ENCODE measurements at regions not wholly inside any gene's neighbourhood (a gene's known extent, or its start where the extent isn't known, plus 50 kb on each side); places are given as distances from the start of the nearest gene placed in this dataset.
A peak's percentile ranks its signal among the peaks of the same experiment; 100 is the strongest.

- TF ChIP-seq RAD21 (IDR thresholded peaks at IDR 0.05 in 1 of 2, conservative IDR thresholded peaks at IDR 0.05 in 1 of 2; ENCODE audit: low read depth in 2 of 2, low read length in 2 of 2): peak; percentile 73 to 76
- no peak for TF ChIP-seq RFX5 (IDR thresholded peaks at IDR 0.05; ENCODE audit: borderline replicate concordance, low read depth, low read length)
- TF ChIP-seq EZH2 (IDR thresholded peaks at IDR 0.05; ENCODE audit: low read depth, low read length, severe bottlenecking): no peak
- TF ChIP-seq, protein P1, sequence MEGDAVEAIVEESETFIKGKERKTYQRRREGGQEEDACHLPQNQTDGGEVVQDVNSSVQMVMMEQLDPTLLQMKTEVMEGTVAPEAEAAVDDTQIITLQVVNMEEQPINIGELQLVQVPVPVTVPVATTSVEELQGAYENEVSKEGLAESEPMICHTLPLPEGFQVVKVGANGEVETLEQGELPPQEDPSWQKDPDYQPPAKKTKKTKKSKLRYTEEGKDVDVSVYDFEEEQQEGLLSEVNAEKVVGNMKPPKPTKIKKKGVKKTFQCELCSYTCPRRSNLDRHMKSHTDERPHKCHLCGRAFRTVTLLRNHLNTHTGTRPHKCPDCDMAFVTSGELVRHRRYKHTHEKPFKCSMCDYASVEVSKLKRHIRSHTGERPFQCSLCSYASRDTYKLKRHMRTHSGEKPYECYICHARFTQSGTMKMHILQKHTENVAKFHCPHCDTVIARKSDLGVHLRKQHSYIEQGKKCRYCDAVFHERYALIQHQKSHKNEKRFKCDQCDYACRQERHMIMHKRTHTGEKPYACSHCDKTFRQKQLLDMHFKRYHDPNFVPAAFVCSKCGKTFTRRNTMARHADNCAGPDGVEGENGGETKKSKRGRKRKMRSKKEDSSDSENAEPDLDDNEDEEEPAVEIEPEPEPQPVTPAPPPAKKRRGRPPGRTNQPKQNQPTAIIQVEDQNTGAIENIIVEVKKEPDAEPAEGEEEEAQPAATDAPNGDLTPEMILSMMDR (IDR thresholded peaks at IDR 0.05; ENCODE audit: control extremely low read depth in 1 of 3, insufficient read depth in 1 of 3, low read depth in 1 of 3, low read length in 3 of 3): peak in 2 of 3 experiments; percentile 46 to 53; a peak in 2 of 4 replicates
- no peak for TF ChIP-seq YY1 (IDR thresholded peaks at IDR 0.05; ENCODE audit: low read depth, low read length)
- no peak overlapping the region for H3K18ac ChIP-seq (ENCODE audit: extremely low read depth, low read length)
- H4K8ac ChIP-seq (ENCODE audit: extremely low read depth, insufficient read depth, low read length): no peak overlapping the region
- H2BK12ac ChIP-seq (ENCODE audit: low read depth, low read length): no peak overlapping the region
- no peak for DNase-seq (ENCODE audit: low read depth in 1 of 2, low spot score in 2 of 2)
- no peak overlapping the region for H3K4me2 ChIP-seq (ENCODE audit: insufficient read depth in 1 of 2, low read depth in 2 of 2, low read length in 2 of 2)
- H3K9ac ChIP-seq (replicated peaks in 1 of 4; ENCODE audit: extremely low read depth in 1 of 4, low read depth in 3 of 4, low read length in 3 of 4): no peak overlapping the region
- H3K4me1 ChIP-seq (replicated peaks in 1 of 4; ENCODE audit: control insufficient read depth in 3 of 4, insufficient read depth in 4 of 4, low read length in 3 of 4): no peaks in the 10 kb centered on the region
- H4K20me1 ChIP-seq (replicated peaks in 1 of 2; ENCODE audit: control insufficient read depth in 1 of 2, insufficient read depth in 2 of 2, low read length in 2 of 2): no peaks in the 10 kb centered on the region
- no peak overlapping the region for H4K5ac ChIP-seq (ENCODE audit: insufficient read length, low read depth, low read length)
- CTCF ChIA-PET (ENCODE audit: partially characterized antibody): interaction anchor here (0.8 to 1.9 kb wide), 6 partner anchors 11 to 518 kb away, joined by 3 to 10 read pairs (median 4); no protein-coding TSS in a partner anchor
- no peak overlapping the region for H3K4ac ChIP-seq (replicated peaks; ENCODE audit: insufficient read length, low read depth, low read length)
- H3K27ac ChIP-seq (ENCODE audit: low read depth, low read length): no peak overlapping the region
- no peak overlapping the region for H3K56ac ChIP-seq (replicated peaks; ENCODE audit: insufficient read length, low read depth, low read length)
- H2BK5ac ChIP-seq (ENCODE audit: low read depth, low read length): no peak overlapping the region
- no peak overlapping the region for H3K23ac ChIP-seq (ENCODE audit: insufficient read length)
- H2AFZ ChIP-seq (ENCODE audit: low read length): no peak overlapping the region
- no peaks in the 10 kb centered on the region for H3K36me3 ChIP-seq (ENCODE audit: control insufficient read depth in 2 of 4, insufficient read depth in 4 of 4, low read length in 3 of 4)
- no peak overlapping the region for H2BK20ac ChIP-seq (ENCODE audit: low read length)
- H3K4me3 ChIP-seq (ENCODE audit: extremely low read depth in 1 of 4, insufficient read depth in 2 of 4, low read depth in 3 of 4, low read length in 4 of 4): no peak overlapping the region
- FAIRE-seq: peak; percentile 58
- H3K9me3 ChIP-seq (ENCODE audit: insufficient read depth in 2 of 2, low read depth in 1 of 2, low read length in 1 of 2): no peaks in the 10 kb centered on the region
- no peak overlapping the region for H2BK15ac ChIP-seq (ENCODE audit: low read length)
- H3K23me2 ChIP-seq (ENCODE audit: low read depth, low read length): peaks cover 4% of the 10 kb centered on the region; the same call in 1 of the 2 replicates
- H3K79me2 ChIP-seq (ENCODE audit: control insufficient read depth in 1 of 2, insufficient read depth in 2 of 2, low read length in 2 of 2): no peaks in the 10 kb centered on the region
- H2BK120ac ChIP-seq (replicated peaks; ENCODE audit: low read depth, low read length): no peak overlapping the region
- H3K27me3 ChIP-seq (replicated peaks in 1 of 4; ENCODE audit: control insufficient read depth in 3 of 4, extremely low read depth in 1 of 4, insufficient read depth in 3 of 4, low read length in 3 of 4): no peaks in the 10 kb centered on the region
- H2AK5ac ChIP-seq (ENCODE audit: low read depth, low read length): no peak overlapping the region
- H3K79me1 ChIP-seq (ENCODE audit: low read depth, low read length): no peaks in the 10 kb centered on the region
- WGBS, 2 experiments (ENCODE audit: extremely low coverage in 1 of 2, insufficient coverage in 1 of 2, insufficient read length in 1 of 2, insufficient replicate concordance in 2 of 2, low coverage in 1 of 2, low lambda C conversion rate in 2 of 2, missing lambda C conversion rate in 1 of 2): 79% methylated on average over 1 of the region's 1 CpG; no CpG with 5 or more reads in 1 of the 2 experiments
- POLR2A ChIA-PET (ENCODE audit: partially characterized antibody): no interaction called here
- no peak overlapping the region for H3K14ac ChIP-seq (ENCODE audit: insufficient read length)
- no peak overlapping the region for H4K91ac ChIP-seq (replicated peaks; ENCODE audit: insufficient read length, low read length)
Observed at GRCh38 chr5:66239034-66239433, 94.9 kb downstream of the SREK1 start.
